ENCODE measurements at regions not wholly inside any gene's neighbourhood (a gene's known extent, or its start where the extent isn't known, plus 50 kb on each side); places are given as distances from the start of the nearest gene placed in this dataset.
A peak's percentile ranks its signal among the peaks of the same experiment; 100 is the strongest.
"Not testable (repeated sequence)": the region's sequence is repeated elsewhere in the genome, so short reads cannot be mapped to it uniquely, and the experiment has no call there.

- no peak overlapping the region for H3K27ac ChIP-seq
- intact Hi-C loops (cut with DNase I): no loop called here
- no peaks in the 10 kb centered on the region for H3K4me1 ChIP-seq
- H3K4me3 ChIP-seq: no peak overlapping the region
- H3K27me3 ChIP-seq: no peaks in the 10 kb centered on the region
- no peak for TF ChIP-seq POLR2AphosphoS5 (IDR thresholded peaks at IDR 0.05; ENCODE audit: insufficient read depth in 1 of 2, low read depth in 1 of 2)
- no peak for TF ChIP-seq POLR2A (IDR thresholded peaks at IDR 0.05)
- TF ChIP-seq CTCF (IDR thresholded peaks at IDR 0.05): no peak
- no peaks in the 10 kb centered on the region for H3K36me3 ChIP-seq
- no peaks in the 10 kb centered on the region for H3K9me3 ChIP-seq
- no peak for DNase-seq (ENCODE audit: extremely low spot score in 2 of 2)
Measured at GRCh38 chr1:114251573-114251939, 97.9 kb upstream of the SYT6 start.

- Histone ChIP-seq H3K27ac (no peak overlapping the region), H3K4me3 (no peak overlapping the region), H3K9me3 (no peaks in the 10 kb centered on the region), H3K4me1 (no peaks in the 10 kb centered on the region), H3K27me3 (no peaks in the 10 kb centered on the region), H3K36me3 (no peaks in the 10 kb centered on the region)
- TF ChIP-seq POLR2A (IDR thresholded peaks at IDR 0.05) (no peak), CTCF (IDR thresholded peaks at IDR 0.05) (no peak), POLR2AphosphoS5 (IDR thresholded peaks at IDR 0.05; ENCODE audit: insufficient read depth in 1 of 2, low read depth in 1 of 2) (no peak)
- intact Hi-C loops (cut with DNase I): no loop called here
- peak; percentile 65 to 70 for DNase-seq (ENCODE audit: extremely low spot score in 2 of 2)
Measured at GRCh38 chr1:114250683-114251572, 97.3 kb upstream of the SYT6 start.

- Histone ChIP-seq H3K9me3 (no peaks in the 10 kb centered on the region), H3K36me3 (no peaks in the 10 kb centered on the region), H3K4me3 (no peak overlapping the region), H3K27ac (no peak overlapping the region), H3K27me3 (no peaks in the 10 kb centered on the region), H3K4me1 (no peaks in the 10 kb centered on the region)
- peak in 1 of 2 donors; percentile 28 for DNase-seq (ENCODE audit: extremely low spot score in 2 of 2)
- intact Hi-C loops (cut with DNase I): no loop called here
- TF ChIP-seq POLR2A (IDR thresholded peaks at IDR 0.05) (no peak), CTCF (IDR thresholded peaks at IDR 0.05) (no peak), POLR2AphosphoS5 (IDR thresholded peaks at IDR 0.05; ENCODE audit: insufficient read depth in 1 of 2, low read depth in 1 of 2) (no peak)
Measured at GRCh38 chr1:114249691-114250090, 96.0 kb upstream of the SYT6 start.

DNA sequence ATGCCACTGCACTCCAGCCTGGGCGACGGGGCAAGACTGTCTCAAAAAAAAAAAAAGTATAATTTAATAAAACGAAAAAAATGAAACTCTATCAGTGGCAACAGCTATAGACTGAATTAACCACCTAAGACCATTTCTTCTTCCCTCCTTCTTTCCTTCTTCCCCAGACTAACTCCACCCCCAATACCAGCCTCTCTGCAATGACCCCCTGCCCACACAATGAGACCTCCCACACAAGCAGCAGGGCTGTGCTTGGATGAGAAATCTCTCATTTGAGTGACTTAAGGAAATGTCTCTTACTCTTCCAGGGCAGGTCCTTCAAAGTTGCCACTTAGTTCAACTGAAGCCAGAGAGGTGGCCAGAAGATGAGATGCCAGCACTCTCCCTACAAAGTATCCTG, 94.5 kb upstream of the SYT6 start:
- no peaks in the 10 kb centered on the region for H3K36me3 ChIP-seq
- no peaks in the 10 kb centered on the region for H3K4me1 ChIP-seq

GRCh38 chr1:114242531-114243210, 89.0 kb upstream of the SYT6 start:
- H3K9me3 ChIP-seq; H3K4me1 ChIP-seq; intact Hi-C loops (cut with DNase I); H3K4me3 ChIP-seq; H3K27me3 ChIP-seq; H3K27ac ChIP-seq; H3K36me3 ChIP-seq: not testable (repeated sequence)
- peak; percentile 27 to 88 for DNase-seq (ENCODE audit: extremely low spot score in 2 of 2)

More for the DNA sequence above, 94.5 kb upstream of the SYT6 start:
- H3K9me3 ChIP-seq: no peaks in the 10 kb centered on the region
- H3K27me3 ChIP-seq: no peaks in the 10 kb centered on the region
- H3K27ac ChIP-seq: no peak overlapping the region
- intact Hi-C loops (cut with DNase I): no loop called here
- no peak overlapping the region for H3K4me3 ChIP-seq
- DNase-seq (ENCODE audit: extremely low spot score in 2 of 2): peak in 1 of 2 donors; percentile 58
- no peak for TF ChIP-seq POLR2A (IDR thresholded peaks at IDR 0.05)
- no peak for TF ChIP-seq CTCF (IDR thresholded peaks at IDR 0.05)
- no peak for TF ChIP-seq POLR2AphosphoS5 (IDR thresholded peaks at IDR 0.05; ENCODE audit: insufficient read depth in 1 of 2, low read depth in 1 of 2)
